Parathyroid adenoma (tissue), 2 donors: ENCODE measurements at regions not wholly inside any gene's neighbourhood (a gene's known extent, or its start where the extent isn't known, plus 50 kb on each side); places are given as distances from the start of the nearest gene placed in this dataset.

Experiments used
- H2AFZ ChIP-seq: fragments of 300-600 bp; sonication (generic); one replicate; pipeline ENCODE4 v1.7.0; 2017; ENCODE audit warnings: antibody characterized with exemption, mild to moderate bottlenecking
- H3K27ac ChIP-seq: fragments of 300-600 bp; sonication (generic); one replicate; pipeline ENCODE4 v1.7.0; 2017
- H3K27me3 ChIP-seq: fragments of 300-600 bp; sonication (generic); one replicate; pipeline ENCODE4 v1.7.0; 2017; ENCODE audit warnings: low read length; ENCODE audit not compliant: control insufficient read depth, insufficient read depth
- H3K36me3 ChIP-seq: fragments of 300-600 bp; sonication (generic); one replicate; pipeline ENCODE4 v1.7.0; 2017; ENCODE audit warnings: low read length; ENCODE audit not compliant: control insufficient read depth, insufficient read depth
- H3K4me1 ChIP-seq: fragments of 300-600 bp; sonication (generic); one replicate; pipeline ENCODE4 v1.7.0; 2017; ENCODE audit warnings: control low read depth
- H3K4me2 ChIP-seq: fragments of 300-600 bp; sonication (generic); one replicate; pipeline ENCODE4 v1.7.0; 2017; ENCODE audit warnings: low read length
- H3K4me3 ChIP-seq: fragments of 300-600 bp; sonication (generic); one replicate; pipeline ENCODE4 v1.7.0; 2017; ENCODE audit warnings: low read depth, low read length
- H3K79me2 ChIP-seq: fragments of 300-600 bp; sonication (generic); one replicate; pipeline ENCODE4 v1.7.0; 2017; ENCODE audit warnings: control low read depth
- H3K9ac ChIP-seq: fragments of 300-600 bp; sonication (generic); one replicate; pipeline ENCODE4 v1.7.0; 2017; ENCODE audit warnings: mild to moderate bottlenecking
- H3K9me3 ChIP-seq: fragments of 300-600 bp; sonication (generic); one replicate; pipeline ENCODE4 v1.7.0; 2017; ENCODE audit warnings: low read length; ENCODE audit not compliant: control insufficient read depth
- CTCF ChIP-seq: fragments of 300-600 bp; sonication (generic); IDR thresholded peaks from one replicate; pipeline ENCODE4 v1.7.0; 2017; ENCODE audit warnings: antibody characterized with exemption, mild to moderate bottlenecking
- donor health status: primary hyperparathyroidism.

DNA sequence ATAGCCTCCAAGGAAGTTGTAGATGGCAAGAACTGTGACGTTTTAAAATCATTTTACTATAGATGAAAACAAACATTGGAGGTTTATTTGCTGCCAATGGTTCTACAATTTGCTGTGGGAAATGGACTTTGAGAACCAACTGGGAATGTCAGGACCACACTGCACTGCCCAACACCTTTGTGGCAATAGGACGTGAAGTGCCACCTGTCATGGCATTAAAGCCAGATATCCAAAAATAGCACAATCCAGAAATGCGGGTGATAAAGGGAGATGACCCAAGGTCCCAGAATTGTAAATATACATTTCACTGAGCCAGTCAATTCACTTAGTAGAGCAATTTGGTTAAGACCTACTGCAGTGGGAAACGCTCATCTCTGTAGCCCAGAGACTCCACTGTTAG, 116.4 kb downstream of the MPP7 start:
- Histone ChIP-seq H3K4me3 (no peak overlapping the region), H3K27ac (no peak overlapping the region), H3K9ac (no peak overlapping the region), H2AFZ (no peak overlapping the region), H3K9me3 (no peaks in the 10 kb centered on the region), H3K4me2 (no peak overlapping the region), H3K79me2 (no peaks in the 10 kb centered on the region), H3K36me3 (no peaks in the 10 kb centered on the region), H3K27me3 (no peaks in the 10 kb centered on the region), H3K4me1 (no peaks in the 10 kb centered on the region)
- TF ChIP-seq CTCF: no peak

- Histone ChIP-seq H3K79me2 (no peaks in the 10 kb centered on the region), H3K4me1 (no peaks in the 10 kb centered on the region), H3K27me3 (no peaks in the 10 kb centered on the region), H3K9ac (no peak overlapping the region), H3K4me2 (no peak overlapping the region), H3K36me3 (no peaks in the 10 kb centered on the region), H3K4me3 (no peak overlapping the region), H3K27ac (no peak overlapping the region), H2AFZ (no peak overlapping the region), H3K9me3 (no peaks in the 10 kb centered on the region)
- TF ChIP-seq CTCF: no peak
Measured at GRCh38 chr10:28184810-28185209, 118.1 kb downstream of the MPP7 start.

GRCh38 chr10:28181478-28182096, 121.3 kb downstream of the MPP7 start:
- no peak overlapping the region for H2AFZ ChIP-seq
- no peak overlapping the region for H3K4me2 ChIP-seq
- no peak overlapping the region for H3K9ac ChIP-seq
- H3K4me3 ChIP-seq: no peak overlapping the region
- no peak overlapping the region for H3K27ac ChIP-seq
- H3K27me3 ChIP-seq: no peaks in the 10 kb centered on the region
- no peak for TF ChIP-seq CTCF
- H3K79me2 ChIP-seq: no peaks in the 10 kb centered on the region
- no peaks in the 10 kb centered on the region for H3K9me3 ChIP-seq
- H3K36me3 ChIP-seq: no peaks in the 10 kb centered on the region
- H3K4me1 ChIP-seq: no peaks in the 10 kb centered on the region

DNA sequence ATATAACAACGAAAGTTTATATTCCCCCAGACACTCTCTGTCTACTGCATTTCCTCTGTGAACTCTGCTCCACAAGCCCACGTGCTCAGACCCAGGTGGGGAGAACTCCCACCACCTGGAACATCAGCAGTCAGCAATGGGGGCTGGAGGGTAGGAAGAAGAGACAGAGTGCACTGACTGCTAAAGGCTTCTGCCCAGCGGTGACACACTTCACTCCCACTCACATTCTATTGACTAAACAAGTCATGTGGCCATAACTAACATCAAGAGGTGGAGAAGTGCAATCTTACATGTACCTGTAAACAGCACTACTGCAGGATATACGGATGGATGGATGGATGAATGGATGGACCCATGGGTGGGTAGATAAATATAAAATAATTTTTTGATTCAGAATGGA, 122.2 kb downstream of the MPP7 start:
- Histone ChIP-seq H3K9ac (no peak overlapping the region), H3K36me3 (no peaks in the 10 kb centered on the region), H3K27ac (no peak overlapping the region), H3K27me3 (no peaks in the 10 kb centered on the region), H3K4me1 (no peaks in the 10 kb centered on the region), H3K4me3 (no peak overlapping the region), H3K79me2 (no peaks in the 10 kb centered on the region), H3K9me3 (no peaks in the 10 kb centered on the region), H2AFZ (no peak overlapping the region), H3K4me2 (no peak overlapping the region)
- no peak for TF ChIP-seq CTCF

GRCh38 chr10:28179743-28180099, 123.1 kb downstream of the MPP7 start:
- H3K79me2 ChIP-seq: no peaks in the 10 kb centered on the region
- no peak overlapping the region for H3K9ac ChIP-seq
- TF ChIP-seq CTCF: no peak

More at GRCh38 chr10:28179743-28180099, 123.1 kb downstream of the MPP7 start:
- H3K4me3 ChIP-seq: no peak overlapping the region
- no peak overlapping the region for H3K27ac ChIP-seq
- no peaks in the 10 kb centered on the region for H3K4me1 ChIP-seq
- H2AFZ ChIP-seq: no peak overlapping the region
- no peaks in the 10 kb centered on the region for H3K9me3 ChIP-seq
- H3K36me3 ChIP-seq: no peaks in the 10 kb centered on the region
- H3K4me2 ChIP-seq: no peak overlapping the region
- no peaks in the 10 kb centered on the region for H3K27me3 ChIP-seq
